Activated naive CD8-positive, alpha-beta T cell treated with anti-CD3 and anti-CD28 coated beads for 36 hours (primary cell): ENCODE measurements at regions not wholly inside any gene's neighbourhood (a gene's known extent, or its start where the extent isn't known, plus 50 kb on each side); places are given as distances from the start of the nearest gene placed in this dataset.
"Not testable (repeated sequence)": the region's sequence is repeated elsewhere in the genome, so short reads cannot be mapped to it uniquely, and the experiment has no call there.

ENCODE experiments used
- DNase-seq: peaks from one replicate; pipeline ENCODE4 v3.0.0; 2021
- H3K27ac Mint-ChIP-seq: one replicate; pipeline ENCODE4 v1.8.0; 2022; ENCODE audit warnings: mild to moderate bottlenecking, moderate library complexity, mixed read lengths
- H3K27me3 Mint-ChIP-seq: one replicate; pipeline ENCODE4 v1.8.0; 2022; ENCODE audit warnings: mild to moderate bottlenecking, mixed read lengths
- H3K36me3 Mint-ChIP-seq: one replicate; pipeline ENCODE4 v1.8.0; 2021; ENCODE audit warnings: mild to moderate bottlenecking, mixed read lengths
- H3K4me1 Mint-ChIP-seq: one replicate; pipeline ENCODE4 v1.8.0; 2021; ENCODE audit warnings: mixed read lengths
- H3K4me3 Mint-ChIP-seq: one replicate; pipeline ENCODE4 v1.8.0; 2022; ENCODE audit warnings: mild to moderate bottlenecking, moderate library complexity, mixed read lengths
- H3K9me3 Mint-ChIP-seq: one replicate; pipeline ENCODE4 v1.8.0; 2022; ENCODE audit warnings: mixed read lengths

DNA sequence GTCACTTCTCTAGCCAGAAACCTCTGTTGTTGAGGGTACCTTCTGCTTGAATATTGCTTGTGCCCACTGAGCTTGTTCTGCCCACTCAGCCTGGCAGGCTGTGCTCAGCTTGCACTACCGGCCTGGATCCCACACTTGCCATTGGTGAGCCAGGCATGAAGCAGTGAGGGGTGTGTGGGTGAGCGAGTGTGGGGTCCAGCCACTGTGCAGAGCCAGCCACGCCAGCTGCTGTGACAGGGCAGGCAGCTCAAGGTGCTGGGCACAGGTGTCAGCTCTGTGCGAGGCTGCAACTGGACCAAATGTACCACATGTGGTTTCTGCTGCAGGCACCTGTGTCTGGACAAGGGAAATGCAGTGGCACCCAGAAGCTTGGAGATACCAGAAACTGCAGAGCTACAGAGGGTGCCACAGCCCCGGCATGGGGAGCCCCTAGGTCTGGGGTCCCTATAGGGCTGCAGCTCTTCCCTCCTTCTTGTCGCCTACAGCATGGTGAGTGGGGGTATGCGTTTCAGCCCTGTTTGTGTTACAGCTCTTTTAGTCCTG is 305.1 kb upstream of the RIOK2 start:
- Mint-ChIP-seq H3K4me3 (no peak overlapping the region), H3K36me3 (no peaks in the 10 kb centered on the region), H3K27ac (no peak overlapping the region), H3K4me1 (no peaks in the 10 kb centered on the region), H3K9me3 (no peaks in the 10 kb centered on the region), H3K27me3 (no peaks in the 10 kb centered on the region)
- no peak for DNase-seq

GRCh38 chr5:97489010-97489840 is 306.2 kb upstream of the RIOK2 start:
- no peaks in the 10 kb centered on the region for H3K27me3 Mint-ChIP-seq
- H3K27ac Mint-ChIP-seq = no peak overlapping the region
- no peak overlapping the region for H3K4me3 Mint-ChIP-seq
- no peaks in the 10 kb centered on the region for H3K4me1 Mint-ChIP-seq
- H3K36me3 Mint-ChIP-seq = no peaks in the 10 kb centered on the region
- H3K9me3 Mint-ChIP-seq = no peaks in the 10 kb centered on the region
- no peak for DNase-seq

DNA sequence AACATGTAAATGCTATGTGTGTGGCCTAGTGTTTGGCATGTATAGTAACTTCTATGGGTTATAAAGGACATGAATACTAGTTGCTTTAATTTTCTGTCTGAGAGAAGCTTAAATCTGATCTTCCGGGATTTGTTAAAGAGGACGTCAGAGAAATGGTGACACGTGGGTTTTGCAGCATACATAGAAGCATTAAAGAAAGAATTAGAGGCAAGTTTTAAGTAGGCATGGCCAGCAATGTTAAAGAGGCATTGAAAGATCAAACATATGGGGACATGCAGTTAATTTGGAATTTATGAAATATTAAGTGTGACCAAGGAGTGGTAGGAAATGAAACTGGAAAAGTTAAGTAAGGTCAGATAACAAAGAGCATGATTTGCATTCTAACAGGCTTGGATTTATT is 311.4 kb upstream of the RIOK2 start:
- Mint-ChIP-seq H3K4me3 (no peak overlapping the region), H3K36me3 (no peaks in the 10 kb centered on the region), H3K9me3 (no peaks in the 10 kb centered on the region), H3K27me3 (peaks cover 4% of the 10 kb centered on the region), H3K27ac (no peak overlapping the region), H3K4me1 (no peaks in the 10 kb centered on the region)
- no peak for DNase-seq

DNA sequence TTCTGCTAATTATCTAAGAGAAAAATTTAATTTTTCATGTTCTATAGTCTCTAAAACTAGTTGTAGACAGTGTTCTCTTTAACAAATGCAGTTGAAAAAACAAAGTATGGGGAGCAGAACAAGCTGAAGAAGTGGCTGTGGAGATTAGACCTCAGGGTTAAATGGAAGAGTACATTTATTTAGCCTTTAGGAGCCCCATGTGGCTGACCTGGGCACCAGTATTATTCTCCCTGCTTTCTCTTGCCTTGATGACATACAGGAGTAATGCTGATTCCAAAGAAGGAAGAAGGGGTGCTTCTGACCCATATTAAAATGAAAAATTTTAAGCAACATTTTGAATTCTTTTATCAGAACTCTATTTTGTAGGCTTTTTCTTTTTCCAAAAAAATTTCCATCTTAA is 312.3 kb upstream of the RIOK2 start:
- no peak overlapping the region for H3K27ac Mint-ChIP-seq
- H3K27me3 Mint-ChIP-seq = peaks cover 4% of the 10 kb centered on the region
- DNase-seq = no peak
- H3K4me1 Mint-ChIP-seq = no peaks in the 10 kb centered on the region
- no peak overlapping the region for H3K4me3 Mint-ChIP-seq
- no peaks in the 10 kb centered on the region for H3K9me3 Mint-ChIP-seq
- H3K36me3 Mint-ChIP-seq = no peaks in the 10 kb centered on the region

DNA sequence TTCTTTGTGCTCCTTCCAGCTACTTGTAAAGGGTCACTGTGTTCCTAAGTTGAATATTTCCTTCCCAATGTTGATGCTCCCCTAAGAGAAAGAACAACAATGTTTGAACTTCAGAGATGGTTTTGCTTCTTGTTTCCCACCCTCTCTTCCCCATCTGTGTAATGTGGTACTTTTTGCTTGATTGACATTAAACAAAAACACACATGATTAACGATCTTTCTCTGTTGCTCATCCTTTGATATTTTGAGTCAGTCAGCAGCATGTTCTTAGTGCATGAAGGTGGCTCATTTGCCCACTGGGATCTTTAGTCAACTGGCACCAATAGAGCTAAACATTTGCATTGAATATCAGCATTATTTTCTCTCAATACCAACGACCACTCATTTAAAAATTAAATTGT is 313.0 kb upstream of the RIOK2 start:
- peaks cover 4% of the 10 kb centered on the region for H3K27me3 Mint-ChIP-seq

GRCh38 chr5:97498657-97499056 is 315.6 kb upstream of the RIOK2 start:
- no peaks in the 10 kb centered on the region for H3K36me3 Mint-ChIP-seq
- peaks cover 4% of the 10 kb centered on the region for H3K27me3 Mint-ChIP-seq
- no peaks in the 10 kb centered on the region for H3K9me3 Mint-ChIP-seq
- no peaks in the 10 kb centered on the region for H3K4me1 Mint-ChIP-seq
- H3K4me3 Mint-ChIP-seq = no peak overlapping the region
- DNase-seq = no peak
- H3K27ac Mint-ChIP-seq = no peak overlapping the region

More for the DNA sequence above, 313.0 kb upstream of the RIOK2 start:
- no peak overlapping the region for H3K4me3 Mint-ChIP-seq
- no peaks in the 10 kb centered on the region for H3K36me3 Mint-ChIP-seq
- no peaks in the 10 kb centered on the region for H3K4me1 Mint-ChIP-seq
- no peaks in the 10 kb centered on the region for H3K9me3 Mint-ChIP-seq
- H3K27ac Mint-ChIP-seq = no peak overlapping the region
- no peak for DNase-seq

DNA sequence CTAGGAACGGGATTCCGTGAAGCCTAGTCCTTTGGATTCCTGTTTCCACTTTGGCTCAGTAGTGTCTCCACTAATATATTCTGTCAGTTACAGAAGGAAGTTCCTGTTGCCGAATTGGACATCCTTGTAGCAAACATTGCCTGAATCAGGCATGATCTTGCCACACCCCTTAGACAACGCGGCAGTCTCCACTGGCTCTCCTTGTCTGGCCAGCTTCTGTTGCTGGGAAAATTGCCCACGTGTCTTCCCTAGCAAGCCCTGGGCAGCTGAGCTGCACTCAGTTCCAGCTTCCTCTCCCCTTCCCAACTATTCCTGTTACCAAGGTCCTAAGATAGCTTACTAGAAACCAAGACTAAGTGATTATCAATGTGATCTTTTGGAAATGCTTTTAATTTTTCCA is 316.6 kb upstream of the RIOK2 start:
- Mint-ChIP-seq H3K4me3 (no peak overlapping the region), H3K9me3 (no peaks in the 10 kb centered on the region), H3K36me3 (no peaks in the 10 kb centered on the region), H3K4me1 (no peaks in the 10 kb centered on the region), H3K27ac (no peak overlapping the region), H3K27me3 (peaks cover 4% of the 10 kb centered on the region)
- DNase-seq = no peak

- Mint-ChIP-seq H3K36me3 (no peaks in the 10 kb centered on the region), H3K4me1 (no peaks in the 10 kb centered on the region), H3K27me3 (no peaks in the 10 kb centered on the region), H3K9me3 (no peaks in the 10 kb centered on the region), H3K27ac (no peak overlapping the region), H3K4me3 (no peak overlapping the region)
- no peak for DNase-seq
Observed at GRCh38 chr5:97501286-97501964, 318.4 kb upstream of the RIOK2 start.

DNA sequence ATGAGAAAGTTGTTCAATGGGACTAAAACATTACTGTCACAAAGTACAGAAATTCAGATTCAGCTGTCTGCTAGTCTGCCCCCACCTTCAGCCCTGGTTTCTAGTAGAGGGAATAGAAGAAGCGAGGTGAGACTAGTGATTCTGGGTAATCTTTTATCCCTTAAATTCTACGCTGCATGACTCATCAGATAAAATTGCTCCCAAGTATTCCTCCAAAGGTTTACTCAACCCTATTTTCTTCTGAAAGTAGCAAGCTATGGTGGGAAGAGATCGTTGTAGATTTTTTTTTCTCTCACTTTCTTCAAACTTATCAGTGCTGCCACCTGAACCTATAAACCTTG is 318.9 kb upstream of the RIOK2 start:
- Mint-ChIP-seq H3K27ac (no peak overlapping the region), H3K27me3 (no peaks in the 10 kb centered on the region), H3K4me1 (no peaks in the 10 kb centered on the region), H3K36me3 (no peaks in the 10 kb centered on the region), H3K9me3 (no peaks in the 10 kb centered on the region), H3K4me3 (no peak overlapping the region)
- no peak for DNase-seq

- no peak overlapping the region for H3K27ac Mint-ChIP-seq
- no peak for DNase-seq
- no peaks in the 10 kb centered on the region for H3K4me1 Mint-ChIP-seq
- no peaks in the 10 kb centered on the region for H3K9me3 Mint-ChIP-seq
- no peaks in the 10 kb centered on the region for H3K27me3 Mint-ChIP-seq
- no peak overlapping the region for H3K4me3 Mint-ChIP-seq
- H3K36me3 Mint-ChIP-seq = no peaks in the 10 kb centered on the region
Observed at GRCh38 chr5:97508864-97509263, 325.8 kb upstream of the RIOK2 start.

DNA sequence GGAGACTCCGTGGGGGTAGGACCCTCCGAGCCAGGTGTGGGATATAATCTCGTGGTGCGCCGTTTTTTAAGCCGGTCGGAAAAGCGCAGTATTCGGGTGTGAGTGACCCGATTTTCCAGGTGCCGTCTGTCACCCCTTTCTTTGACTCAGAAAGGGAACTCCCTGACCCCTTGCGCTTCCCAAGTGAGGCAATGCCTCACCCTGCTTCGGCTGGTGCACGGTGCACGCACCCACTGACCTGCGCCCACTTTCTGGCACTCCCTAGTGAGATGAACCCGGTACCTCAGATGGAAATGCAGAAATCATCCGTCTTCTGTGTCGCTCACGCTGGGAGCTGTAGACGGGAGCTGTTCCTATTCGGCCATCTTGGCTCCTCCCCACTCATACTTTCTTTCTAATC is 336.5 kb upstream of the RIOK2 start:
- DNase-seq, H3K9me3 Mint-ChIP-seq, H3K36me3 Mint-ChIP-seq, H3K27ac Mint-ChIP-seq, H3K27me3 Mint-ChIP-seq, H3K4me3 Mint-ChIP-seq, H3K4me1 Mint-ChIP-seq: not testable (repeated sequence)

DNA sequence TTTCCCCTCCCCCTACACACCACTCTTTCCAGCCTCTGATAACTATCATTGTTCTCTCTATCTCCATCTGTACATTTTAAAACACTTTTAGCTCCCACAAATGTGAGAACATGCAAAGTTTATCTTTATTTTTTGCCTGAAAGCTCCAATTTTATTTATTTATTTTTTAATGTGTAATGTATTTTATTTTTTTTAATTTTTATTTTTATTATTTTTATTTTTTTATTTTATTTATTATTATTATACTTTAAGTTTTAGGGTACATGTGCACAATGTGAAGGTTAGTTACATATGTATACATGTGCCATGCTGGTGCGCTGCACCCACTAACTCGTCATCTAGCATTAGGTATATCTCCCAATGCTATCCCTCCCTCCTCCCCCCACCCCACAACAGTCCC is 340.3 kb upstream of the RIOK2 start:
- H3K4me1 Mint-ChIP-seq, H3K4me3 Mint-ChIP-seq, H3K36me3 Mint-ChIP-seq, H3K27ac Mint-ChIP-seq, H3K9me3 Mint-ChIP-seq, H3K27me3 Mint-ChIP-seq, DNase-seq: not testable (repeated sequence)

DNA sequence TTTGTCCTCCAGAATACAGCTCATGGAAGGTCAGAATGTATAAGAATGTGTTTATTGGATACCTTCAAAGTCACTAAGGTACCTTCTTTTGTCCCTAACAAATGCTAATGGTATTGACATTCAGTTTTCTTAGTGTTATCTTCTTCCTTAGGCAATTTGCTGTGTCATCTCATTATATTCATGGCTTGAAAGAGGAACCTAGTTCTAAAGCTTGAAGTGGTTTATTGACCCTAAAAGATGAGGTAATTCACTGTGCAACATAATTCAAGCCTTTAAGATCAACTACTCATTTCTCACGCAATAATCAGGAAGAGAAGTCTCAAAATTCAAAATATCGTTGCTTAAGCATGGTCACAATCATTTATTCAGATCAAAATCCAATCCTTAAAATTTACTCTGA is 342.7 kb upstream of the RIOK2 start:
- Mint-ChIP-seq H3K27me3 (no peaks in the 10 kb centered on the region), H3K36me3 (no peaks in the 10 kb centered on the region), H3K4me1 (no peaks in the 10 kb centered on the region), H3K4me3 (no peak overlapping the region), H3K9me3 (no peaks in the 10 kb centered on the region), H3K27ac (no peak overlapping the region)
- DNase-seq = no peak

DNA sequence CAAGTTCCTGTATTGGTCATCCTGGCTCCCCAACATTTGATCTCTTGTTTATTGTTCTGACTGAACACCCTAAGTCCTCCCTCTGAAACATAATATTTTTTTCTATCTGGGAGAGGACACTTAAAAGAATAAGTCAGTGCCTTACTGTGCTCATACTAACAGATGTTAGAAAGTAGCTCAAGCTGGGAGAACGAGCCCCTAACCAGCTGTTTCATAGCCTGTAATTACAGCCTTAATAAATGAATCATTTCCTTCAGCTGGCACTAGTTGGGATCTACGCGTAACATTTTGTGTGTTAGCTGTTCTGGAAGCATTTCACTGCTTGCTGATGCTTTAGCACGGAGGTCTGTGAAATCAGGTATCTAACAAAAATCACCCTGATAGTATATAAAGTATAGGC is 345.9 kb upstream of the RIOK2 start:
- Mint-ChIP-seq H3K4me1 (no peaks in the 10 kb centered on the region), H3K27me3 (peaks cover 3% of the 10 kb centered on the region), H3K27ac (no peak overlapping the region), H3K4me3 (no peak overlapping the region), H3K36me3 (no peaks in the 10 kb centered on the region), H3K9me3 (no peaks in the 10 kb centered on the region)
- no peak for DNase-seq

DNA sequence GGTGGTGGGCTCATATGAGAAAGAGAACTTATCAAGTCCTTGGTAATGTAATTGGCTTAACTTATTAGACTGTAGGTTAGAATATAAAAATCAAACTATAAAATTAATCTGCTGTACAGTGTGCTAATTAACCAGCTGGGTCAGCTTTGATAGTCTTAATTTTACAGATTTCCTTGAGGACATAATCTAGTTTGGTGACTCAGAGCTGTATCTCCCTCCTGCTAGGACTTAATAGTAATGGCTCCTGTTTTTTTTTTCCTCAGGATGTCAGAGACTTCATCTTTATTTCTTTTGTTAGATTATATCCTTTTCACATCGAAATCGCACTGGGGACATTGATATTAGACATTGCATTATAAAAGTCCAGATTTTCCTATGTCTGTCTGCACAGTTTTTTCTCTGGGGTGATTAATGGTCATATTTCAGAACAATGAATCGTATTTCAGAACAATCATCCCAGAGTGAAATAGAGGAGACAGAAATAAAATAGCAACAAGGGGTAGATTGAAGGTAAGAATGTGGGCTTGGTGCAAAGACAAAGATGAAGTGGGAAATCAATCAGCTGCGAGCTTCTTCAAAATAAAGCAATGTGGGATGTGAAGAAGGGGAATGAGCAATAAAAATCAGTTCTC is 346.4 kb upstream of the RIOK2 start:
- H3K36me3 Mint-ChIP-seq = no peaks in the 10 kb centered on the region
- H3K27ac Mint-ChIP-seq = no peak overlapping the region
- no peak for DNase-seq
- H3K4me1 Mint-ChIP-seq = no peaks in the 10 kb centered on the region
- H3K9me3 Mint-ChIP-seq = no peaks in the 10 kb centered on the region
- no peak overlapping the region for H3K4me3 Mint-ChIP-seq
- peaks cover 3% of the 10 kb centered on the region for H3K27me3 Mint-ChIP-seq
